SJSA1 (cell line): ENCODE measurements at regions not wholly inside any gene's neighbourhood (a gene's known extent, or its start where the extent isn't known, plus 50 kb on each side); places are given as distances from the start of the nearest gene placed in this dataset.
"Not testable (repeated sequence)": the region's sequence is repeated elsewhere in the genome, so short reads cannot be mapped to it uniquely, and the experiment has no call there.

Experiments
- DNase-seq, 2 experiments: peaks; one replicate each; pipeline ENCODE4 v3.0.0-alpha.2; 2015 to 2020; ENCODE audit warnings: low spot score in 2 of 2, low read depth in 1 of 2
- H3K27ac ChIP-seq: fragments of 250-450 bp; sonication (Bioruptor Pico); 2 replicates; pipeline ENCODE4 v1.5.1; 2020; ENCODE audit warnings: mild to moderate bottlenecking, moderate library complexity
- H3K27me3 ChIP-seq: fragments of 250-450 bp; sonication (Bioruptor Pico); replicated peaks from 2 replicates; pipeline ENCODE4 v1.5.1; 2020; ENCODE audit warnings: mild to moderate bottlenecking, moderate library complexity
- H3K36me3 ChIP-seq: fragments of 250-450 bp; sonication (Bioruptor Pico); 2 replicates; pipeline ENCODE4 v1.5.1; 2020; ENCODE audit warnings: mild to moderate bottlenecking
- H3K4me1 ChIP-seq: fragments of 250-450 bp; sonication (Bioruptor Pico); replicated peaks from 2 replicates; pipeline ENCODE4 v1.6.1; 2021; ENCODE audit warnings: mild to moderate bottlenecking
- H3K4me3 ChIP-seq: fragments of 250-450 bp; sonication (Bioruptor Pico); 2 replicates; pipeline ENCODE4 v1.5.1; 2020; ENCODE audit warnings: mild to moderate bottlenecking
- H3K9me3 ChIP-seq: fragments of 250-450 bp; sonication (Bioruptor Pico); replicated peaks from 2 replicates; pipeline ENCODE4 v1.5.1; 2020; ENCODE audit warnings: mild to moderate bottlenecking

DNA sequence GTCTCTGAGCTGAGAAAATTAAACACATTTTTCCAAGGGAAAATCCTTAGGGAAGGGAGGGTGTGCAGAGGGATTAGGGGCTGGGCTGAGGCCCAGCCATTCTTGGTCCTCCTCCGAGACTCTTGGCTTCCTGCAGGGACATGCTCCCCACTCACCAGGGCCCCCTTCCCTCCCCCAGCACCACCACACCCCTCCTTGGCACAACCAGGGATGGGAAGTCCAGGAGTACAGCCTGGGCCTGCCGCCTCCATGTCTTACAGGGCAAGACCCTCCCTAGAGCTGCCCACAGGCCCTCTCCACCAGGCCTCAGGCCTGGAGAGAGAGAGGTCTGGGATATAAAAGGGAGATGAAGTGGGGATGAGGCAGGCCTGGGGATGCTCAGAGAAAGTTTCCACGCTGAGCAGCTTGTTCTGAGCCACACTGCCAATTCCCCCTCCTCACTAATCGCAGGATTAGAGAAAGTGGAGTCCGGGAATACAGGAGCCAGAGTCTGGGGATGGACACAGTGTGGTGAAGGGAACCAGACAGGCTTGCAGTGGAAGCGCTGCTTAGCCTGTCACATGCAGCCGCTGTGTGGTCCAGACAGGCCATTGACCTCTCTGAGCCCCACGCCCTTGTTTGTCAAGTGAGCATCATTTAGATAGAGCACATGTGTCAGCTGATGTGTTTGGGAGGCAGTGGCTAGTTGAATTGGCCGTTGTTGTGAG, 105.5 kb downstream of the MRPL14 start:
- Histone ChIP-seq H3K4me3 (no peak overlapping the region), H3K36me3 (no peaks in the 10 kb centered on the region), H3K27ac (no peak overlapping the region), H3K4me1 (peaks cover 10% of the 10 kb centered on the region), H3K27me3 (no peaks in the 10 kb centered on the region), H3K9me3 (no peaks in the 10 kb centered on the region; the same call in 1 of the 2 replicates)
- no peak for DNase-seq

DNA sequence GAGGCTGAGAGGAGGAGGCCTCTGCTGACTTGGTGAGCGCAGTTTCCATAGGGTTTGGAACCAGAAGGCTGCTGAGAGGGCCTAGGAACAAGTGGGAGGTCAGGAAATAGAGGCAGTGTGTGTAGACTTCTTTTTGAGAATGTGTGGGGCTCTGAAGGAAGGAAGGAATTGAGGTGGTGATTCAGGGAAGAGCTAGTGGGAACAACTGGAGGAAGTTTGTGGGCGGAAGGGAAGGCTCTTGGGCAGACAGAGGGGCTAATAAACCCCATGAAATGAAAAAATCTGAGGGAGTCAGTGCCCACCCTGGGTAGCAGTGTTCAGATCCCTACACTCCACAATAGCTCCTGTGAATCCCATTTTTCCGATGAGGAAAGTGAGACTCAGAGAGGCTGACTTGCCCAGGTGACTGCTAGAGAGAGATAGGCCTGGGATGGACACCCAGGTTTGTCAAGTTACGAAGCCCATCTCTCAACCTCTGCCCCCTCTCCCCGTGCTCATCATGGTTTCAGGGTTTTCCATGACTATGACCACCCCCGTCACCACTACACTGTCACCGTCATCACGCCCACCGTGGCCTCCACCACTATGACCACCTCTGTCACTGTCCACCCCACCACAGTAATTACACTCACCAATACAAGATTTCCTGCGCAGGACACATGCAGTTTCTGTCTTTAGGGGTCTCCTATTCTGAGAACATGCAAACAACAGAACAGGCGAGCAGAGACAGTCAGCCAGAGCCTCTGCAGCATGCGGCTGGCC, 106.4 kb downstream of the MRPL14 start:
- H3K36me3 ChIP-seq: no peaks in the 10 kb centered on the region
- H3K27ac ChIP-seq: no peak overlapping the region
- H3K27me3 ChIP-seq: no peaks in the 10 kb centered on the region
- peaks cover 10% of the 10 kb centered on the region for H3K4me1 ChIP-seq
- H3K4me3 ChIP-seq: no peak overlapping the region
- no peak for DNase-seq
- no peaks in the 10 kb centered on the region; the same call in 1 of the 2 replicates for H3K9me3 ChIP-seq

DNA sequence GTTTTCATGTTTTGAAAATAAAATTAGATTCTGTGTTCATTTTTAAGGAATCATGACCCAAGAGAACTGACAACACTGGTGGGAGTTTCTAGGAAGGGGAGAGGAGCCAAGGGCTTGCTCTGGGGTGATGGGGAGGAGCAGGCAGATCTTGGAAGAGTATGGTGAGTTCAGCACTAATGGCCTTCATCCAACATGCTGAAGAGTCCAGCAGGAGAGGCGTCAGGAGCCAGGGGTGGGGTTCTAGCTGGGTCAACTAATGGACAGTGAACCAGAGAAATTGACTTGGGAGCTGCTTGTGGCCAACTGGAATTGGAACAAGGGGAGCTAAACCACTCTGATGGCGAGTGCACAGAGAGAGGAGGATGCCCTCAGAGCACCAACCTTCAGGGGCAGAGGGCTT, 107.1 kb downstream of the MRPL14 start:
- Histone ChIP-seq H3K27me3 (no peaks in the 10 kb centered on the region), H3K4me1 (peaks cover 10% of the 10 kb centered on the region), H3K36me3 (no peaks in the 10 kb centered on the region), H3K9me3 (no peaks in the 10 kb centered on the region; the same call in 1 of the 2 replicates), H3K4me3 (no peak overlapping the region), H3K27ac (no peak overlapping the region)
- no peak for DNase-seq

DNA sequence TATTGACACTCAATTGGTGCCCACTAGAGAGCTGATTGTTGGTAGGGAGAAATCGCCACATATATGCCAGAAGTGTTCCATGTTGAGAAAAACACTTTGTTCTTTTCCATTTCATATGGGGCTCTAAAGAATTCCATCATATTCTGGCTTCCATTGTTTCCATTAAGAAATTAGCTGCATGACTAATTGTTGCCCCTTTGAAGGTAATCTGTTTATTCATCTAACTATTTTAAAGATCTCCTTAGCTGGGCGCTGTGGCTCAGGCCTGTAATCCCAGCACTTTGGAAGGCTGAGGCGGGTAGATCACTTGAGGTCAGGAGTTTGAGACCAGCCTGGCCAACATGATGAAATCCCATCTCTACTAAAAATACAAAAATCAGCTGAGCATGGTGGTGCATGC, 109.9 kb downstream of the MRPL14 start:
- H3K27ac ChIP-seq, H3K4me3 ChIP-seq, H3K9me3 ChIP-seq, DNase-seq, H3K4me1 ChIP-seq, H3K36me3 ChIP-seq, H3K27me3 ChIP-seq: not testable (repeated sequence)

DNA sequence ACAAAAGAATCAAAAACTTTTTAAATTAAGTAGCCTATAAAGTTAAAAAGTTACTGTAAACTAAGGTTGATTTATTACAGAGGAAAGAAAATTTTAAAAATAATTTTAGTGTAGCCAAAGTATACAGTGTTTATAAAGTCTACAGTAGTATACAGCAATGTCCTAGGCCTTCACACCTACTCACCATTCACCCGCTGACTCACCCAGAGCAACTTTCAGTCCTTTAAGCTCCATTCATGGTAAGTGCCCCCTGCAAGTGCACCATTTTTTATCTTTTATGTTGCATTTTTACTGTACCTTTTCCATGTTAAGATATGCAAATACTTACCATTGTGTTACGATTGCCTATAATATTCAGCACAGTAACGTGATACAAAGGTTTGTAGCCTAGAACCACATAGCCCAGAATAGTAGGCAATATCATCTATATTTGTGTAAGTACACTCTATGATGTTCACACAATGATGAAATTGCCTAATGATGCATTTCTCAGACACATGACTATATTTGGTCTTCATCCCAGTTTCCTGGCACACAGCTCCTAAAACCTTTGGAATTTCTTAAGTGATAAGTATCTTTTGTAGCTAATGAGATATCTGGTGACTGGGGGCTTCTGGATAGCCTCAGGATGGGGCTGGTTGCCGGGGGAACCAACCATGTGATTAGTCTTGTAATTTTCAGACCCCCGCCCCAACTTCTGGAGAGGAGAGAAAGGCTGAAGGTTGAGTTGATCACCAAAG, 111.0 kb downstream of the MRPL14 start:
- DNase-seq: no peak
- no peak overlapping the region for H3K4me3 ChIP-seq
- H3K4me1 ChIP-seq: peaks cover 13% of the 10 kb centered on the region
- no peaks in the 10 kb centered on the region for H3K36me3 ChIP-seq
- no peak overlapping the region for H3K27ac ChIP-seq
- no peaks in the 10 kb centered on the region for H3K27me3 ChIP-seq
- H3K9me3 ChIP-seq: peaks cover 10% of the 10 kb centered on the region

DNA sequence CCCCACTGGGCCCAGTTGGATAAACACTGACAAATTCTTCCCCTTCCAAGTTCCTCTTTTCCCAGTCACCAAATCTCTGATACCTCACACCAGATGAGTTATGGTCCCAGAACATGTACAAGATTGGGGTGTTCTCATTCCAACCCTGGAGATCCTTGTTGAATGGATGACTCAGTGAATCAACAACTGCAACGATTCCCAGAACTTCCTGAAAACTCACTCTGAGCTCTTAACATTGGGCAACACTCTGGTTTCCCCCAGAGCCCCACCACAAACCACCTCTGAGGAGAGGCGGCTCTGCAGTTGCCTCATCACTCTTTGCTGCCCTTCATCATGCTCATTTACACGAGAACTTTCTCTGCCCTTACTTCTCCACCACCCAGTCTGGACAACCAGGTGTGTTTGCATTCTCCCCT, 115.2 kb downstream of the MRPL14 start:
- peak; percentile 60 to 67 for DNase-seq
- peak overlapping the region; percentile 31; the same call in 1 of the 2 replicates for H3K27ac ChIP-seq
- no peaks in the 10 kb centered on the region for H3K27me3 ChIP-seq
- peaks cover 29% of the 10 kb centered on the region for H3K4me1 ChIP-seq
- no peaks in the 10 kb centered on the region for H3K36me3 ChIP-seq
- H3K4me3 ChIP-seq: no peak overlapping the region
- peaks cover 10% of the 10 kb centered on the region for H3K9me3 ChIP-seq

DNA sequence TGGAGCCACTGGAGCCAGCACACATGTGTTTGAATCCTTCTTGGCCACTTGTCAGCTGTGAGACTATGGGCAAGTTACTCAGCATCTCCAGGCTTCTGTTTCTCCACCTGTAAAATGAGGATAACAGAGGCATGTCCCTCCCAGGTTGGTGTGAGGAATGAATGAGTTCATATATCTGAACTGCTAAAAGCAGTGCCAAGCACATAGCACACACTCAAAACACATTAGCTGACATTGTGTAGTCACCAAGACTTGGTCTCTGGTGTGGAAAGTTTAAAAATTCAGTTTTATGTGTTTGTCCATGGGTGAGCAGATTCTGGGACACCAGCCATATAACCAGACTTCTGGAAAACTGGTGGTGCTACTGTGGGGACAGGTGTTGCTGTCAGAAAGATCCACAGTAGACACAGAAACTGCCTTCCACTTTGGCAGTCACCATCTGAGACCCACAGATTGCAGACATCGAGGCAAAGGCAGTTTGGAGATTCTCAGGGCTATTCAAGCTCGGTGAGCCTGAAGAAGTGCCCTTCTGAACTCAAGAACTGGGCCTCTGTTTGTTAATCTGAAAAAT, 115.8 kb downstream of the MRPL14 start:
- no peak for DNase-seq
- Histone ChIP-seq H3K4me1 (peaks cover 35% of the 10 kb centered on the region), H3K27me3 (no peaks in the 10 kb centered on the region), H3K9me3 (peaks cover 10% of the 10 kb centered on the region), H3K36me3 (no peaks in the 10 kb centered on the region), H3K4me3 (no peak overlapping the region), H3K27ac (peak overlapping the region; percentile 31)

DNA sequence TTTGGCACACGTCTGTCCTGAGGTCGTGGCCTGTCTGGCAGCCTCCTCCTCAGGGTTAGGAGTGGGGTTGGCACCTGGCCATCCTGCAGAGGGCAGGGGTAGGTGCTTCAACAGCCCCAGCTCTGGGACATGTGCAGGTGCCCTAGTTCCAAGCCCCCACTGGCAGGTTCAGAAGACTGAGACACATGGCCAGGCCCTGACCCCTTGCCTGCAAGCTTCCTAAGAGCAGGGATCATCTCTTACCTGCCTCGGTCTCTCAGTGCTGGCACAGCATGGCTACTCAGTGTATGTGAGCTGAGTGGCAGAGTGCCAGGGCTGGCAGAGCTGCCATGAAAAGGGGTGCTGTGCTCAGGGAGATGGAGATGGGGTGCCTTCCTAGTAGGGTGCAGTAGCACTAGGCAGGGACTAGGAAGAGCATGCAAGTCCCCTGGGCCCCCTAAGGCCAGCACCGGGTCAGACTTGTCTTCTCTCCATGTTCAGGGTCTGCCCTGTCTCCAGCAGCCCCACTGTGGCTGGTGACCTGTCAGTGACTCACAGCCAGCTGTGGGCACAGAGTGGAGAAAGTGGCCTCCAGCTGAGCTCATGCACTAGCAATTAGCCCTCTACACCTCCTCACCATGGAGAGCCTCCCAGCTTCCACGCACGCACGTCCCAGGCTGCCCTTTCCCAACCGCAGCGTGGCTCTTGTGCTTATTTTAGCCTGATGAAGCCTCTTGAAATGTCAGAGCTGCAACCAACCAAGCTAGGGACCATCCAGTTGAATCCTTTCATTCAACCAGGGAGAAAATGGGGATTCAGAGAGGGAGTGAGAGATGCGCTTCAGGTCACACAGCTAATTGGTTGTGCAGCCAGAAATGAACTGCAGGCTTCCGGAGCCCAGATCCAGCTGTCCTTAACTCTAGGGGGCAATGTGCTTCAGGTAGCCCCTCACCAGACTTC, 116.6 kb downstream of the MRPL14 start:
- peak overlapping the region; percentile 31 for H3K27ac ChIP-seq
- H3K9me3 ChIP-seq: peaks cover 10% of the 10 kb centered on the region
- no peak overlapping the region for H3K4me3 ChIP-seq
- no peaks in the 10 kb centered on the region for H3K36me3 ChIP-seq
- H3K27me3 ChIP-seq: no peaks in the 10 kb centered on the region
- peaks cover 37% of the 10 kb centered on the region for H3K4me1 ChIP-seq
- peak; percentile 93 to 96 for DNase-seq

DNA sequence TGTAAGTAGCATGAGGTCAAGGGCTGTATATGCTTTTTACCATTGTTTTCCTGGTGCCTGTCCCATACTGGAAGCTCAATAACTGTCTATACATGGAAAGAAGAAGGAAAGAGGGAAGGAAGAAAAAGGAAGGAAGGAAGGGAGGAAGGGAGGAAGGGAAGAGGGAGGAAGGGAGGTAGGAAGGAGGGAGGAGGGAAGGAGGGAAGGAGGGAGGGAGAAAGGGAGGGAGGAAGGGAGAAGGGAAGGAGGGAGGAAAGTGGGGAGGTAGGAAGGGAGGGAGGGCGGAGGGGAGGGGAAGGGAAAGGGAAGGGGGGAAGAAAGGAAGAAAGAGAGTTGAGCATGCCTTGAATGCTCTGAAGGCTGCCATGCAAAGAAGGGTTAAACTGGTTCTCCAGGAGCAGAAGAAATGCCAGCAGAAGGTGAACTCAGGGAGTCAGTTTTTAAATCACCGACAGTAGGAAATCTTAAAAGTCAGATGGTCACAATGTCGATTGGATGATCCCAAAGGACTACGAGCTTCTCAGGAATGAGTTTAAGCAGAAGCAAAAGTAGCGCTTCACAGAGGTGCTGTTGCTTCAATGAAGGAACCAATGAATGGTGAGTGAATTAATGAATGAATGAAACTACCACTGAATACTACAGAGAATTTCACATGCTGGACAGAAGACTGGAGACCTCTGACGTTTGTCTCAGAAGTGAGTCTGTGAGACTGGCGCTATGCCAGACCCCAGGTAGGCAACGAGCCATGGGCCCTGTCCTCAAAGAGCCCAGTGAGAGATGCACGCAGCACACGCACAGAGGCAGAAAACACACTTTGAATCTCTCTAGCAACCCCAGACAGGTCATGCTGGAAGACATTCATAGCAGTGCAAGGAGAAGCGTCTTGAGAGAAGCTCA, 117.6 kb downstream of the MRPL14 start:
- Histone ChIP-seq H3K4me3 (no peak overlapping the region), H3K4me1 (peaks cover 44% of the 10 kb centered on the region), H3K9me3 (peaks cover 10% of the 10 kb centered on the region), H3K27me3 (no peaks in the 10 kb centered on the region), H3K27ac (no peak overlapping the region), H3K36me3 (no peaks in the 10 kb centered on the region)
- no peak for DNase-seq

DNA sequence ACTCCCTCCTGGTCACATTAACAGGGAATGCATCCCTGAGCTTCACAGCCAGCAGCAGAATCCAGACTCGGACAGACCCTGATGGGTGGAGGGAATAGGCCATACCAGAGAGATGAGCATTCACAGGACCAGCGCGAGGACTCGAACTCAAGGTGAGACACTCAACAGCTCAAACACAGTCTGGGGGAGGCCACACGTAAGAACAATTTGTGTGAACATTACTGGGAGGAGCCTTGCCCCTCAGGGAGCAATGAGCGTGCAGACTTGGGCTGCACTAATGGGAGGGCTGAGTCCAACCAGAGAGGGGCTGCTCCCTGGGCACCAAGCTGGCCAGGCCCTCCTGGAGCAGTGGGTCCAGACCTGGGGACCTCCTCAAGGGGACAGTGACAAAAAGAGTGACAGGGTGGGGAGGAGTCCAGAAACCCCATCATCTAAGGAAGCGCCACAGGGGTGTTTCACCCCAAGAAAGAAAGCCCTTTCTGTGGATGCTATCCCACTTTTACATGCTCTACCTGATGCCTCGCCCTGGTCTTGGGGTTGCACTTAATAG, 118.4 kb downstream of the MRPL14 start:
- Histone ChIP-seq H3K27ac (no peak overlapping the region), H3K4me3 (no peak overlapping the region), H3K27me3 (no peaks in the 10 kb centered on the region), H3K9me3 (peaks cover 10% of the 10 kb centered on the region), H3K4me1 (peaks cover 50% of the 10 kb centered on the region), H3K36me3 (no peaks in the 10 kb centered on the region)
- DNase-seq: no peak

DNA sequence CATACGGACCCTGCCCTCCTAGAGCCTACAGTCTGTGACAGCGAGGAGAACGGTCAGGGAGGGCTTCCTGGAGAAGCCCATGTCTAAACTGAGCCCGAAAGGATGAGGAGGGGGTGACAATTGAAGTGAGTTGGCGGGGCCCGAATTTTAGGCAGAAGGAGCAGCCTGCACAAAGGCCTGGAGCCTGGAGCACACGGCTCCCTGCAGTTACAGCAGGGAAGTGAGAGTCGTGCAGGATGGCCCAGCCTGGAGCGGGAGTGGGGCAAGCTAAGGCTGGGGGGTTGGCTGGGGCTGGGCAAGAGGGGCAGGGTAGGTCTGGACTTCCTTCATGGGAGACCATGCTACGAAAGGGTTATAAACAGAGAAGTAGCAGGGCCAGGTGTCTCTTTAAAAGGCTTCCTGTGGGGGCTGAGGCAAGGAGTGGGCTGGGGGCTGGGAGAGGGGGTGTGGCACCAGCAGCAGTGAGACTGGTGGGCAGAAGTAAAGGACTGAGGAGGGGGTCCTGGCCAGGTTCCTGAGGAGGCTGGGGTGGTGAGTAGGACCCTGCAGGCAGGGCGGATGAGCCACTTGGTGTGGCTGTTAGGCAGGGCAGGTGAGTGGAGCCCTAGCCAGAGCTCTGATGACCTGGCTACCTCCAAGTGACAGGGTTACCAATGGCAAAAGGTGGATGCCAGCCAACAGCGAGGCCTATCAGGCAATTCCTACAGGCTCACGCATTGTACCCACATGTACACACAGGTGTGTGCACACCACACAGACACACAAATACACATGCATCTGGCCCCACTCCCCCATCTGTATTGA, 119.2 kb downstream of the MRPL14 start:
- Histone ChIP-seq H3K27ac (no peak overlapping the region), H3K4me1 (peaks cover 51% of the 10 kb centered on the region), H3K9me3 (peaks cover 8% of the 10 kb centered on the region), H3K4me3 (no peak overlapping the region), H3K27me3 (no peaks in the 10 kb centered on the region), H3K36me3 (no peaks in the 10 kb centered on the region)
- no peak for DNase-seq
